ENCODE measurements at regions not wholly inside any gene's neighbourhood (a gene's known extent, or its start where the extent isn't known, plus 50 kb on each side); places are given as distances from the start of the nearest gene placed in this dataset.

DNA sequence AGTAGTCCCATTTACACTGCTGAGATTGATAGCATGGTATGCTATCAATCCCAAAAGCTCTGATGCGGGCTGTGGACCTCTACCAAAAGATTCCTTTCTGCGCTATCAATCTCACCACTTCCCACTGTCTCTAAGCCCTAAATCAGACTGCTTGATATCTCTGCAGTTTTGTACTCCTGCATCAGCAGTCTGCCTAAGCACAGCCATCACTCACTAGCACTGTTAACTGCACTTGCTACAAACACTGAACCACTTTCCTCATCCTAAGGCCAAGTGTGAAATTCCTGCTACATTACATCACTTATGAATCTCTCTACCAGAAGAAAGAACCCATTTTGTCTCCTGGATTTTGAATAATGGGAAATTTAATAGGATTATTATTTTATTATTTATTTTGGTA, 237.0 kb downstream of the HNMT start:
- TF ChIP-seq POLR2A (IDR thresholded peaks at IDR 0.05) = no peak
- TF ChIP-seq CTCF (IDR thresholded peaks at IDR 0.05) = no peak

All from adrenal gland (tissue), 5 donors.